ENCODE measurements at regions not wholly inside any gene's neighbourhood (a gene's known extent, or its start where the extent isn't known, plus 50 kb on each side); places are given as distances from the start of the nearest gene placed in this dataset.

DNA sequence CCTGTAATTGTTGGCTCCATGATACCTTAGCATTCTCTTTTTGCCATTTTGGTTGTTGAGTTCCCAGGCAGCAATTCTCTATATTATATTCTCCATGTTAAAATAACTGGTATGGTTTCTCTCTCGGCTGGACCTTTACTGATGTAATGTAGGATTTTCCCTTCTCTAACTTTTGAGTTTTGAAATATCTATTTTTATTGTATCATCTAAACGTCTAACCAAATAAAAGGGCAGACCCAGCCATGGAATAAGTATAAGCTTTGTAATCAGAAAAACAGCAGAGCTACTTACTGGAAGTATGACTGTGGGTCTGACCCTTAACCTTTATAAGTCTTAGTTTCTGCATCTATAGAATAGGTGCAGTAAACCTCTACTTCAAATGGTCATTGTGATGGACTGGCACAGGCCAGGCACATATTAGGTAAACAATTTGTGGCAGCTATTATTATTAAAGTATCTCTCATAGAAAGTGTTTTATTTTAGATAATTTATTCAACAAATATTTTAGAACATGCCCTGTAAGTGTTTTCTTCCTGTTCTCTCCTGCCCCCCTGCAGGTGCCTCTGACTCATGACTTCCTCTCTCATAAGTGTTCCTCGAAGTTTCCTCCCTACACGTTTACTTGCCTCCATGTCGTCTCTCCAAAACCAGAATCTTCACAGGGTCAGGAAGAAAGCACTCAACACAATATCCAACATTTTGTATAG is 224.9 kb upstream of the FGGY start:
- DNase-seq: no peak

GRCh38 chr1:59072583-59072947 is 224.3 kb upstream of the FGGY start:
- DNase-seq: no peak

- DNase-seq: no peak
Observed at GRCh38 chr1:59074598-59074997, 222.3 kb upstream of the FGGY start.

DNA sequence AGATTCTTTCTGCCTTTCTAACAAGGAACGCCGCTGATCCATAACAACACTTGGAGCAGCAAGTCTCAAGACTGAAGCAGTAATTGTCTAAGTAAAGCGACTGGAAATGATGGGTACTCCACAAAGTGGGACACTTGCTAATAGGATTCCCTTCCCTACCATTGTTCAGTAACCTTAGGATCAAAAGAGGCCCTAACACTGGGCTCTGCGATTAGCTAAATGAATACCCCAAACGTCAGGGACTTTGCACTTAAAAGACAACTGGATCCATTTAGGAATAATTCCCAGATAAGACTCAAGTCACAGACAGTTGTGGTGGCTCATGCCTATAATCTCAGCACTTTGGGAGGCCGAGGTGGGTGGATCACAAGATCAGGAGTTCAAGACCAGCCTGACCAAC is 221.9 kb upstream of the FGGY start:
- no peak for DNase-seq

- DNase-seq: no peak
Observed at GRCh38 chr1:59076612-59077011, 220.3 kb upstream of the FGGY start.

- no peak for DNase-seq
Observed at GRCh38 chr1:59077466-59078069, 219.3 kb upstream of the FGGY start.

GRCh38 chr1:59078070-59078800 is 218.7 kb upstream of the FGGY start:
- DNase-seq: no peak

DNA sequence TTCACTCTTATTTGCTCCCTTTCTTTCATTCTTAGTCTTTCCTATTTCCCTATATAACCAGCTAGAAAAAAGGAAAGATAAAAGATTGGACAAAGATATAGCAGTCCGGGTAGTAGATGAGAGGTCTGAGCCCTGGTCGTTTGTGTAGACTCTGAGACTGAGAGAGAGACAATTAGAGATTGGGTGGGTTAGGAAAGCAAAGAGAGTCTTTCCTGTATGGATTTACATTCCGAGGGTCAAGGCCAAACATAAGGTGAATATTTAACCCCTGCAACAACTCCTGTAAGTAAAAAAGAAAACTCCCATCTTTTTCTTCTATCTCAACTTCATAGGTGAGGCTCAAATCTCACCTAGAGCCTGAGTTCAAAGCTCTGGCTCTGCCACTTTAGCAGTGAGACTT is 218.0 kb upstream of the FGGY start:
- no peak for DNase-seq

DNA sequence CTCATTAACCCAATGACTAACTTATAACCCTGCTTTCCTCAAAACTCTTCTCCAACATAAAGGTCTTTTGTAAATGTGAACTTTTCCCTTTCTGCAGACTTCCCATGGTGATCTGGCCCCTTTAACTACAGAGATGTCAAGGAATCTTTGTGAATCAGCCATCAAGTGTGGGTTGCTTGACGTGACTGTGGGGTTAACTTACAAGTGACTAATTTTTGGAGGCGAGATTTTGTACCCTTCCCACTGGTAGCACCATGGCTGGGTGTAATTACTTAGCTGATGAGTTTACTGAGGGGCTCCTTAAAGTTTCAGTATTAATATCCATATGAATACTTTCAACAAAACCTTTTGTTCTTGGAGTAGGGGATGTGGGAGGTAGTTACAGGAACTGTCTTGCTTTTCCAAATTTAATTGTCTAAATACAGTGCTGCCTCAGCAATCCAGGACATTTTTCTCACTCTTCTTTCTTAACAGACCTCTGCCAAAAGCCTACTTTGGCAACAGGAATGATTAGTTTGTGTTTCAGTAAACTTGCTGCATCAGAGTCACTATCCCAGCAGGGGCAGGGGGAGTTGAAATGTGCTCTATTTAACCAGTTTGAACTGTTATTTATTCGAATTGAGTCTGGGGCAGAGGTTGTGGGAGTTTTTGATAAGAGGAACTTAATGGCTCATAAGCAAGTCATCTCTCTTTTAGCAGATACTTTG is 217.3 kb upstream of the FGGY start:
- no peak for DNase-seq

GRCh38 chr1:59081181-59081580 is 215.7 kb upstream of the FGGY start:
- DNase-seq: no peak

GRCh38 chr1:59081795-59082194 is 215.1 kb upstream of the FGGY start:
- no peak for DNase-seq

GRCh38 chr1:59083946-59084865 is 212.7 kb upstream of the FGGY start:
- no peak for DNase-seq

DNA sequence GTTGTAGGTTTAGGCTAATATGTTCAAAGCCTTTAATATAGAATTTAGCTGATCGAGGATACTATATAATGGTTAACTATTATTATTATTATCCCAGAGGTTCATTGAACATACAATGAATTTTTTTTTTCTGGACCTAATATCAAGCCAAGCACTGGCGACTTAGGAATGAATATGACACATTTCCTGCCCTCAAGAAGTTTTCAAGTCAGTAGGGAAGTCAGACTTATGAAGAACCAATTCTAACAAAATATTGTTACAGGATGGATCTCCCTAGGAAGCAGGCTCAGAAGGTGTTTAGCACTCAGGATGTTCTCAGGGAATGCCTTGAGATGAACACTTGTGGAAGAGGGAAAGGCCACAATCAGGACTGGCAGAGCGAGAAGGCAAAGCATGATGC is 211.8 kb upstream of the FGGY start:
- no peak for DNase-seq

GRCh38 chr1:59089036-59089798 is 207.7 kb upstream of the FGGY start:
- DNase-seq: no peak

DNA sequence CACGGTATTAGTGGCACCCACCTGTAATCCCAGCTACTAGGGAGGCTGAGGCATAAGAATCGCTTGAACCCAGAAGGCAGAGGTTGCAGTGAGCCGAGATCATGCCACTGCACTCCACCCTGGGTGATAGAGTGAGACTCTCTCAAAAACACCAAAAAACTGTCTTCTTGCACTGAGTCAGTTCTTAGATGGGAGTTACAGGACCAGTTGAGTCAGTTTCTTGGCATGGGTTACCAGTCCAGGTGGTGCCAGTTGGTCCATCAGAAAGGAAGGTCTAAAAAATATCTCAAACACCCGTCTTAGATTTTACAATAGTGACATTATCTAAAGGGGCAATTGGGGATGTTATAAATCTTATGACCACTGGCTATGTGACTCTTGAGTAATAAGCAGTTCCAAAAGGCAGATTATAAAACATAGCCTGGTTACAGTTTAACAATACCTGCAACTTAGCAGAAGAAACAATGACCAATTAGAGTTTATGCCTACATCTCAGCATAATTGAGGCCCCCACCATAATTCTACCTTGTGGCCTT is 206.9 kb upstream of the FGGY start:
- no peak for DNase-seq

GRCh38 chr1:59092126-59092525 is 204.8 kb upstream of the FGGY start:
- DNase-seq: no peak

- DNase-seq: no peak
Observed at GRCh38 chr1:59094001-59094400, 202.9 kb upstream of the FGGY start.

GRCh38 chr1:59096501-59096900 is 200.4 kb upstream of the FGGY start:
- DNase-seq: no peak

DNA sequence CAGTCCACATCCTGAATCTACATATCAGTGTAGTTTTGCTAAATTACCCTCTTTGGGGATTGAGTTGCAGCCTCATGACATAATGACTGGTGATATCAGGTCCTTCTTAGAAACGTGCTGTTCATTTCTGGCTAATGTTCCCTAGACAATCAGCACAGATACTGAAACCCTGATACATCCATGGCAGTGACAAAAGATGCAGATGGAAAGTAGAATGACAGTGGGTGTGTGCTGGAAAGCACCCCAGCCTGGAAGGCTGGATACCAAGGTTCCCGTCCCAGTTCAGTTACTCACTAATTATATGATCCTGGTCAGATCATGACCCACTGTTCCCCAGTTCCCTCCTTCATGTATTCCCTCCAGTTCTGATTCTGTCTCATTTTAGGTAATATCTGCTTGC is 198.2 kb upstream of the FGGY start:
- no peak for DNase-seq

DNA sequence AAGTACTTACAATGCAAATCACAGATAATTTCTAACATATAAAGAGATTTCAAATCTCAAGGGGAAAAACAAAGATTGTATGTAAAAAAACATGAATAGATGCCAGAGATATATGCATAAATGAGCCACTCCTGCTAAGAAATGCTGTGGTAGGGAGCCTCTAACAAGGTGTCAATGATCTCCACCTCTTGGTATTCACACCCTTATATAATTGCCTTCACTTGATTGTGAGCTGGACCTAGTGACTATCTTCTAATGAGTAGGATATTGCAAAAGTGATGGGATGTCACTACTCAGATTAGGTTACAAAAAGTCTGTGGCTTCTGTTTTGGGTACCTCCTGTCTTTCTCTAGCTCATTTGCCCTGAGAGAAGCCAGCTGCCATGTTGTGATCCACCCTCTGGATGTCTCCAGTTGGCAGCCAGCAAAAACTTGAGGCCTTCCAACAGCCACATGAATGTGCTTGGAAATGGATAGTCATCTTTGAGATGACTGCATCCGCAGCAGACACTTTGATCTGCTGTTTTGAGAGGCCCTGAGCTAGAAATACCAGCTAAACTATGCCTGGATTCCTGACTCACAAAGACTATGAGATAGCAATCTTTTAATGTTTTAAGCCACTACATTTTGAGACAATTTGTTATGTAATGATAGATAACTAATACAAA is 196.1 kb upstream of the FGGY start:
- no peak for DNase-seq

GRCh38 chr1:59101518-59101917 is 195.4 kb upstream of the FGGY start:
- DNase-seq: no peak

Measured in activated CD4-positive, alpha-beta T cell treated with anti-CD3 and anti-CD28 coated beads, Interleukin-2, amount 50 U/mL, for 1 hour (primary cell).